ENCODE measurements at regions not wholly inside any gene's neighbourhood (a gene's known extent, or its start where the extent isn't known, plus 50 kb on each side); places are given as distances from the start of the nearest gene placed in this dataset.
A peak's percentile ranks its signal among the peaks of the same experiment; 100 is the strongest.
"Not testable (repeated sequence)": the region's sequence is repeated elsewhere in the genome, so short reads cannot be mapped to it uniquely, and the experiment has no call there.

GRCh38 chr6:101178748-101179147, 214.8 kb upstream of the GRIK2 start (continued):
- no peak for TF ChIP-seq ZNF202 (tag by site-specific recombination; IDR thresholded peaks at IDR 0.05; ENCODE audit: borderline replicate concordance)

GRCh38 chr6:101181006-101181405, 212.5 kb upstream of the GRIK2 start:
- Histone ChIP-seq H3K4me3 (ENCODE audit: low read depth, low read length) (no peak overlapping the region), H3K9me3 (ENCODE audit: control insufficient read depth, insufficient read depth, low read depth, low read length) (no peaks in the 10 kb centered on the region), H3K36me3 (ENCODE audit: control insufficient read depth in 2 of 2, insufficient read depth in 1 of 2, low read length in 2 of 2) (no peaks in the 10 kb centered on the region), H3K27ac (ENCODE audit: extremely low read depth, low read depth, low read length) (no peak overlapping the region), H3K4me1 (ENCODE audit: control insufficient read depth, insufficient read depth, low read length) (no peaks in the 10 kb centered on the region)
- ChIA-PET POLR2A (no interaction called here), CTCF (interaction anchor here (1.2 kb wide), 1 partner anchor 7 kb away, joined by 3 read pairs; no protein-coding TSS in a partner anchor)
- no peak for TF ChIP-seq KLF10 (tag by site-specific recombination; IDR thresholded peaks at IDR 0.05)
- no peak for TF ChIP-seq ZFP69B (tag by site-specific recombination; IDR thresholded peaks at IDR 0.05)
- no peak for TF ChIP-seq ZNF18 (tag by site-specific recombination; IDR thresholded peaks at IDR 0.05)
- no peak for TF ChIP-seq SP2 (tag by site-specific recombination; IDR thresholded peaks at IDR 0.05)
- no peak for TF ChIP-seq ZNF558 (tag by site-specific recombination; IDR thresholded peaks at IDR 0.05)

GRCh38 chr6:101188285-101188798, 205.2 kb upstream of the GRIK2 start:
- H3K36me3 ChIP-seq (ENCODE audit: control insufficient read depth in 2 of 2, insufficient read depth in 1 of 2, low read length in 2 of 2); H3K9me3 ChIP-seq (ENCODE audit: control insufficient read depth, insufficient read depth, low read depth, low read length); H3K4me3 ChIP-seq (ENCODE audit: low read depth, low read length); H3K4me1 ChIP-seq (ENCODE audit: control insufficient read depth, insufficient read depth, low read length); H3K27ac ChIP-seq (ENCODE audit: extremely low read depth, low read depth, low read length); POLR2A ChIA-PET: not testable (repeated sequence)
- TF ChIP-seq SETDB1 (IDR thresholded peaks at IDR 0.05; ENCODE audit: insufficient read length, low read length): peak; percentile 72
- peak; percentile 76; the same call in 1 of the 2 replicates for TF ChIP-seq TRIM28 (IDR thresholded peaks at IDR 0.05; ENCODE audit: borderline replicate concordance, low read length)
- CTCF ChIA-PET: interaction anchor here (1.2 kb wide), 1 partner anchor 8 kb away, joined by 3 read pairs; no protein-coding TSS in a partner anchor

GRCh38 chr6:101195588-101195987, 197.9 kb upstream of the GRIK2 start:
- Histone ChIP-seq H3K4me3 (ENCODE audit: low read depth, low read length) (no peak overlapping the region), H3K9me3 (ENCODE audit: control insufficient read depth, insufficient read depth, low read depth, low read length) (no peaks in the 10 kb centered on the region), H3K27ac (ENCODE audit: extremely low read depth, low read depth, low read length) (no peak overlapping the region), H3K4me1 (ENCODE audit: control insufficient read depth, insufficient read depth, low read length) (no peaks in the 10 kb centered on the region), H3K36me3 (ENCODE audit: control insufficient read depth in 2 of 2, insufficient read depth in 1 of 2, low read length in 2 of 2) (no peaks in the 10 kb centered on the region)
- ChIA-PET POLR2A (no interaction called here), CTCF (no interaction called here)
- no peak for TF ChIP-seq ZNF610 (tag by site-specific recombination; IDR thresholded peaks at IDR 0.05; ENCODE audit: borderline replicate concordance)
- TF ChIP-seq ZBTB20 (tag by site-specific recombination; IDR thresholded peaks at IDR 0.05): no peak
- TF ChIP-seq KLF17 (tag by site-specific recombination; IDR thresholded peaks at IDR 0.05): no peak
- TF ChIP-seq PRDM10 (tag by site-specific recombination; IDR thresholded peaks at IDR 0.05): no peak
- TF ChIP-seq ZNF366 (tag by site-specific recombination; conservative IDR thresholded peaks at IDR 0.05): no peak
- TF ChIP-seq ZNF518A (tag by site-specific recombination; conservative IDR thresholded peaks at IDR 0.05; ENCODE audit: low read depth): no peak
- no peak for TF ChIP-seq ZNF239 (tag by site-specific recombination; IDR thresholded peaks at IDR 0.05)
- TF ChIP-seq MEIS1 (CRISPR knock-in tag; IDR thresholded peaks at IDR 0.05; ENCODE audit: borderline replicate concordance): no peak
- no peak for TF ChIP-seq RBAK (tag by site-specific recombination; IDR thresholded peaks at IDR 0.05)
- no peak for TF ChIP-seq ZNF561 (tag by site-specific recombination; IDR thresholded peaks at IDR 0.05; ENCODE audit: borderline replicate concordance)
- TF ChIP-seq BCL11A (tag by site-specific recombination; IDR thresholded peaks at IDR 0.05; ENCODE audit: low read depth): no peak
- no peak for TF ChIP-seq ZBTB1 (tag by site-specific recombination; IDR thresholded peaks at IDR 0.05)
